HG03565 (cell line): ENCODE measurements at regions not wholly inside any gene's neighbourhood (a gene's known extent, or its start where the extent isn't known, plus 50 kb on each side); places are given as distances from the start of the nearest gene placed in this dataset.

Experiments used
- ATAC-seq: cut with Tn5 transposase; IDR thresholded peaks from one replicate; pipeline ENCODE4 v1.9.1; 2021; ENCODE audit warnings: mild to moderate bottlenecking, moderate library complexity; ENCODE audit not compliant: unreplicated experiment

DNA sequence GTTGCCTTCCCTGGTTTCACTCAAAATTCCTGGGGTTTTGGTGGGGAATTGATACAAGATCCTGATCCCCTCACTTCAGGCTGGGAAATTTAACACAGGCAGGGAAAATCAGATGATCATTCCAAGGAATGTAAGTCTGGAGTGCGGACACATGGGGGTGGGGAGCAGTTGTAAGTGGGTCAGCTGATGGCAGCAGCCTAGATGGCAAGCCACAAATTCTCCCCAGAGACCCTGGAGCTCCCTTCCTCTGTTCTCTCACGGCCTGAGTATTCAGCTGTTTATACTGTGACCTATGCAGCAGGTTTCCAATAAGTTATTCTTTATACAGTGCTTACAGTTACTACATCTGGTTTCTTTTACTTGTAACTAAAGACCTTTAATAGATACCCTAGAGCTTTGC, 144.9 kb downstream of the SH3BGRL2 start:
- no peak for ATAC-seq

DNA sequence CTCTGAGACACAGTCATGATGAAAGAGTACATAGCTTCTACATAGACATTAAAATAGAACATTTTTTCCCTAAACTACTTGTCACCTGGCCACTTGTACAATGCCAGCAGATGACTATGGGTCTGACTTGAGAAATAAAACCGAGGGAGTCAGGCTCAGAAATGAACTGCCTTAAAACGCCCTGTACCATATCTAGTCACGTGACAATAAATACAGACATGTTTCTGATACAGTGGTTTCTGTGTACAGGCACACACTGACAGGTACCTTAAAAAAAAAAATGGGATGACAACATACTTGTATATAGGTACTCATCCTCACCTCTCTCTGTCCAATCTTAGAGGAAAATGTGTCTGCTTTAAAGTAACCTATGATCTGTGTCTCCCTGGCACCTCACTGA, 144.1 kb downstream of the SH3BGRL2 start:
- no peak for ATAC-seq

DNA sequence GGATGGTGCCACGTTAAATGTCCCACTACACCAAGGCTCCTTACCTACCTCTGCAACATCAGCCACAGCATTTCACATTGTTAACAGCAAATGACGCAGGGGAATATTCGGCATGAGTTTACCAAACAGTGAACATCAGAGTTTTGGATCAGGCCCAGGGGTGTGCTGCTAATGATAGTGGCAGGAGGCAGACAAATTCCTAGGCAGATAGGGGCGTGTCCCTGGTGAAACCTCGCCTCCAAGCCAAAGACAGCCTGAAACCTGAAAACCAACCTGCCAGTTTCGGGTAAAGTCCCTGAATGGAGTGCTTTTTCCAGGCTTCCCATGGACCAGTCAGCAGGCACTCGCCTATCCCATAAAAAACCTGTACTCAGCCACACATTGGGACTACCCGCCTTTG, 133.6 kb downstream of the SH3BGRL2 start:
- ATAC-seq, result no peak

DNA sequence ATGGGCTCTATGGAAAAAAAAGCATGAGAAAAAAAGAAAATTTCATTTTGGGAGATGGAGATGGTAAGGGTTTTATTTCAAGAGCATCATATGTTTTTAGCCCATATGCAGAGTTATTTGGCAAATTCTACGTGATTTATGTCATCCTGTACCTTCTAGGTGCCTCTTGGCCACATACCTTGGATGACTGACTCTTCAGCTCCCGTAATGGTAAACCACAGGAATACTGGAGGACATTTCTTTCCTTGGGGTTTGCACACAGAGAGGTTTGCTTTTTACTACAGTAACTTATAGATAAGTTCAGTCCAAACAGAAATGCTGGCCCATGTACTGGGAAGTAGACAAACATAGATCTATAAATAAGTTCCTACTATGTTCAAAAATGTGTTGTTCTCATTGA, 132.2 kb downstream of the SH3BGRL2 start:
- ATAC-seq, result no peak

DNA sequence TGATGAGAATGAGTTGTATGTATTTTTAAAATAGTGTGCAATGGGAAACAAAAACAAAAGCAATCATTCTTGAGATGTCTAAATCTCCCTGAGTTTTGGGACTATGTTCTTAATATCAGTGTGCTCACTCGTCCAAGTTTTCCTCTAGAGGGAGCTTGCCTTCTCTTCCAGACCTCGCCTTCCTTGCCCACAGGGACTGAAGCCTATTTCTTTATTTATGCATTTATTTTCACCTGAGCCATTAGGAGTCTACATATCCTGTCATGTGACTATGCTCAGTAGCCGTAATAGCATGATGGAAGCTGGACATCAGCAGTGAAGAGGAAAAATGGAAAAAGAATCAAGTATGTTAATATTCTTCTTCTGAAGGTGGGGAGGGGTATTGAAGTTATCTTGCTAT, 131.2 kb downstream of the SH3BGRL2 start:
- no peak for ATAC-seq

DNA sequence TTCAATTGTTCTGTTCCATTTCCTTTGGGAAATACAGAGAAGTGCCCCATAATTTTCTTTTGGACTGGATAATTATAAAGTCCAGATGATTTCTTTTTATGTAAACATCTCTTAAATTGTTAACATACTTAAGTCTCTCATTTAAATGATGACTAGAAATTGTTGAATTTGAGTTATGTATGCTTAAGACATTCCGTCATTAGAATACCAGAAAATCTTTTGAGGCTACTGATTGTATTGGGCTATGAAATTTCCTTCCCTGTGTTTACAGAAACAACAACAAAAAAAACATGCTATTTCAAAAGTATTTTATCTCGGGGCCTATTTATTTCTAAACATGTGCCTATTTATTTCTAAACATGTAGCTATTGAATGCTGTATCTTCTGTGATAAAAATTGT, 125.4 kb downstream of the SH3BGRL2 start:
- no peak for ATAC-seq

DNA sequence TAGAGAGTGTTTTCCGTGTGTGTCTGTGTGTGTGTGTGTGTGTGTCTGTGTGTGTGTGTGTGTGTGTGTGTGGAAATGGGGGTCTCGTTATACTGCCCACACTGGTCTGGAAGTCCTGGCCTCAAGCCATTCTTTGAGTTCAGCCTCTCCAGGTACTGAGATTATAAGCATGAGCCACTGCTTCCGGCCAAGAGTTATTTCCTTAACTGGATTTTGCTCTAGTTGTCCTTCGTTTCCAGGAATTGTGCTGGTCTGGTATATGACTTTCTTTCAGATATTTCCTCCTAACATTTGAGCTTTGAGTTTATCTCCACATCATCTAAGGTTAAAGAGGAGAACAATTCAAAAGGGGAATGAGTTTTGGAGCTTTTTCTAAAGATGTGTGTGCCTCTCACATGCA, 124.8 kb downstream of the SH3BGRL2 start:
- no peak for ATAC-seq
